NCI-H82 treated with DMSO at 0.1 percent for 48 hours (cell line): ENCODE measurements at regions not wholly inside any gene's neighbourhood (a gene's known extent, or its start where the extent isn't known, plus 50 kb on each side); places are given as distances from the start of the nearest gene placed in this dataset.
"Not testable (repeated sequence)": the region's sequence is repeated elsewhere in the genome, so short reads cannot be mapped to it uniquely, and the experiment has no call there.

Source experiments
- DNase-seq: peaks from one replicate; lab custom pipeline; 2025; ENCODE audit not compliant: unreplicated experiment; lab: John Stamatoyannopoulos, UW

- no peak for DNase-seq
Observed at GRCh38 chr5:39775086-39775796, 350.5 kb upstream of the DAB2 start.

- DNase-seq, result no peak
Observed at GRCh38 chr5:39774605-39775004, 349.8 kb upstream of the DAB2 start.

- DNase-seq, result no peak
Observed at GRCh38 chr5:39772307-39772706, 347.5 kb upstream of the DAB2 start.

- no peak for DNase-seq
Observed at GRCh38 chr5:39767916-39768315, 343.1 kb upstream of the DAB2 start.

- no peak for DNase-seq
Observed at GRCh38 chr5:39765366-39765765, 340.6 kb upstream of the DAB2 start.

- DNase-seq, result no peak
Observed at GRCh38 chr5:39762761-39763160, 338.0 kb upstream of the DAB2 start.

GRCh38 chr5:39761199-39761950 is 336.6 kb upstream of the DAB2 start:
- no peak for DNase-seq

GRCh38 chr5:39760385-39761198 is 335.8 kb upstream of the DAB2 start:
- no peak for DNase-seq

- no peak for DNase-seq
Observed at GRCh38 chr5:39759701-39760100, 334.9 kb upstream of the DAB2 start.

- DNase-seq, result no peak
Observed at GRCh38 chr5:39758426-39758825, 333.6 kb upstream of the DAB2 start.

- no peak for DNase-seq
Observed at GRCh38 chr5:39757131-39757530, 332.4 kb upstream of the DAB2 start.

GRCh38 chr5:39755986-39756385 is 331.2 kb upstream of the DAB2 start:
- no peak for DNase-seq

- no peak for DNase-seq
Observed at GRCh38 chr5:39755452-39755851, 330.7 kb upstream of the DAB2 start.

- DNase-seq, result not testable (repeated sequence)
Observed at GRCh38 chr5:39753747-39754146, 329.0 kb upstream of the DAB2 start.

- DNase-seq, result no peak
Observed at GRCh38 chr5:39750661-39751060, 325.9 kb upstream of the DAB2 start.

- no peak for DNase-seq
Observed at GRCh38 chr5:39742916-39743315, 318.1 kb upstream of the DAB2 start.

- no peak for DNase-seq
Observed at GRCh38 chr5:39740404-39740803, 315.6 kb upstream of the DAB2 start.

GRCh38 chr5:39732166-39732565 is 307.4 kb upstream of the DAB2 start:
- no peak for DNase-seq

- no peak for DNase-seq
Observed at GRCh38 chr5:39730699-39731098, 305.9 kb upstream of the DAB2 start.

GRCh38 chr5:39730006-39730405 is 305.2 kb upstream of the DAB2 start:
- DNase-seq, result no peak

- DNase-seq, result no peak
Observed at GRCh38 chr5:39726467-39726866, 301.7 kb upstream of the DAB2 start.

GRCh38 chr5:39721394-39721793 is 296.6 kb upstream of the DAB2 start:
- no peak for DNase-seq
